Activated CD8-positive, alpha-beta T cell treated with anti-CD3 and anti-CD28 coated beads for 36 hours (primary cell): ENCODE measurements at regions not wholly inside any gene's neighbourhood (a gene's known extent, or its start where the extent isn't known, plus 50 kb on each side); places are given as distances from the start of the nearest gene placed in this dataset.

Source experiments
- ATAC-seq: fragments of 200-7000 bp; cut with Tn5 transposase; one replicate; pipeline ENCODE4 v1.10.0; 2021; ENCODE audit warnings: mild to moderate bottlenecking, moderate library complexity
- CTCF ChIA-PET: fragments of 350-600 bp; sonication (Branson Sonifier 250); formaldehyde crosslinking; loops from one replicate; lab custom pipeline; 2021; ENCODE audit warnings: antibody characterized with exemption; lab: Charles Lee
- POLR2A ChIA-PET: fragments of 350-600 bp; sonication (Branson Sonifier 250); formaldehyde crosslinking; loops from one replicate; lab custom pipeline; 2021; ENCODE audit warnings: antibody characterized with exemption; lab: Charles Lee
- DNase-seq: peaks from one replicate; pipeline ENCODE4 v3.0.0-alpha.2; 2020
- H3K27ac Mint-ChIP-seq: one replicate; pipeline ENCODE4 v1.8.0; 2021; ENCODE audit warnings: mild to moderate bottlenecking, mixed read lengths
- H3K27me3 Mint-ChIP-seq: one replicate; pipeline ENCODE4 v1.8.0; 2021; ENCODE audit warnings: mixed read lengths
- H3K36me3 Mint-ChIP-seq: one replicate; pipeline ENCODE4 v1.8.0; 2021; ENCODE audit warnings: low read depth, mixed read lengths
- H3K4me1 Mint-ChIP-seq: one replicate; pipeline ENCODE4 v1.8.0; 2021; ENCODE audit warnings: low read depth, mixed read lengths
- H3K4me3 Mint-ChIP-seq: one replicate; pipeline ENCODE4 v1.8.0; 2021; ENCODE audit warnings: mild to moderate bottlenecking, moderate library complexity, mixed read lengths
- H3K9me3 Mint-ChIP-seq: one replicate; pipeline ENCODE4 v1.8.0; 2021; ENCODE audit warnings: mixed read lengths
- CTCF ChIP-seq: fragments of 200-600 bp; IDR thresholded peaks from one replicate; pipeline ENCODE4 v1.8.0; 2022; ENCODE audit warnings: antibody characterized with exemption, mild to moderate bottlenecking
- intact Hi-C: fragments of 100-400 bp; cut with micrococcal nuclease; formaldehyde crosslinking; loops from one replicate; pipeline ENCODE4 v1.10.0; 2022

- H3K4me3 Mint-ChIP-seq = no peak overlapping the region
- TF ChIP-seq CTCF = no peak
- peaks cover 11% of the 10 kb centered on the region for H3K27me3 Mint-ChIP-seq
- ChIA-PET POLR2A (no interaction called here), CTCF (interaction anchor here (1.3 kb wide), 1 partner anchor 25 kb away, joined by 5 read pairs; no protein-coding TSS in a partner anchor)
- DNase-seq (no peak), ATAC-seq (no peak)
- no peaks in the 10 kb centered on the region for H3K36me3 Mint-ChIP-seq
- no peaks in the 10 kb centered on the region for H3K4me1 Mint-ChIP-seq
- intact Hi-C loops = no loop called here
- no peak overlapping the region for H3K27ac Mint-ChIP-seq
- H3K9me3 Mint-ChIP-seq = no peaks in the 10 kb centered on the region
Observed at GRCh38 chr3:157631478-157631877, 128.3 kb upstream of the VEPH1 start.

- Mint-ChIP-seq H3K9me3 (no peaks in the 10 kb centered on the region), H3K36me3 (no peaks in the 10 kb centered on the region), H3K4me1 (no peaks in the 10 kb centered on the region), H3K27ac (no peak overlapping the region), H3K4me3 (no peak overlapping the region), H3K27me3 (peaks cover 12% of the 10 kb centered on the region)
- DNase-seq (no peak), ATAC-seq (no peak)
- ChIA-PET CTCF (interaction anchor here (2.2 kb wide), 1 partner anchor 21 kb away, joined by 7 read pairs; no protein-coding TSS in a partner anchor), POLR2A (no interaction called here)
- intact Hi-C loops = no loop called here
- TF ChIP-seq CTCF = no peak
Observed at GRCh38 chr3:157626817-157627216, 123.6 kb upstream of the VEPH1 start.

- Mint-ChIP-seq H3K27ac (no peak overlapping the region), H3K4me1 (no peaks in the 10 kb centered on the region), H3K4me3 (no peak overlapping the region), H3K27me3 (peaks cover 7% of the 10 kb centered on the region), H3K9me3 (no peaks in the 10 kb centered on the region), H3K36me3 (no peaks in the 10 kb centered on the region)
- no peak for ATAC-seq
- ChIA-PET CTCF (interaction anchor here (2.2 kb wide), 1 partner anchor 19 kb away, joined by 7 read pairs; no protein-coding TSS in a partner anchor), POLR2A (no interaction called here)
- intact Hi-C loops = no loop called here
- no peak for DNase-seq
- TF ChIP-seq CTCF = no peak
Observed at GRCh38 chr3:157624801-157625200, 121.6 kb upstream of the VEPH1 start.

- DNase-seq (no peak), ATAC-seq (no peak)
- ChIA-PET CTCF (interaction anchor here (1.1 kb wide), 1 partner anchor 12 kb away, joined by 3 read pairs; no protein-coding TSS in a partner anchor), POLR2A (no interaction called here)
- intact Hi-C loops = loop anchor here (10.0 kb wide), 1 partner anchor 816 kb away; no protein-coding TSS in a partner anchor
- H3K9me3 Mint-ChIP-seq = no peaks in the 10 kb centered on the region
- peaks cover 7% of the 10 kb centered on the region for H3K27me3 Mint-ChIP-seq
- TF ChIP-seq CTCF = no peak
- H3K4me1 Mint-ChIP-seq = peaks cover 4% of the 10 kb centered on the region
- no peak overlapping the region for H3K4me3 Mint-ChIP-seq
- H3K36me3 Mint-ChIP-seq = no peaks in the 10 kb centered on the region
- no peak overlapping the region for H3K27ac Mint-ChIP-seq
Observed at GRCh38 chr3:157618886-157619285, 115.7 kb upstream of the VEPH1 start.

- H3K27ac Mint-ChIP-seq = no peak overlapping the region
- peaks cover 6% of the 10 kb centered on the region for H3K27me3 Mint-ChIP-seq
- CTCF ChIA-PET = interaction anchor here (0.7 to 1.9 kb wide), 5 partner anchors 11 to 914 kb away, joined by 3 to 9 read pairs (median 3); no protein-coding TSS in a partner anchor
- ATAC-seq (peak; percentile 89), DNase-seq (peak; percentile 15)
- POLR2A ChIA-PET = no interaction called here
- H3K4me3 Mint-ChIP-seq = no peak overlapping the region
- no peaks in the 10 kb centered on the region for H3K9me3 Mint-ChIP-seq
- no peaks in the 10 kb centered on the region for H3K36me3 Mint-ChIP-seq
- peaks cover 4% of the 10 kb centered on the region for H3K4me1 Mint-ChIP-seq
- intact Hi-C loops = loop anchor here (10.0 kb wide), 1 partner anchor 817 kb away; no protein-coding TSS in a partner anchor
- peak; percentile 65 for TF ChIP-seq CTCF
Observed at GRCh38 chr3:157618075-157618760, 115.0 kb upstream of the VEPH1 start.
